ENCODE measurements at regions not wholly inside any gene's neighbourhood (a gene's known extent, or its start where the extent isn't known, plus 50 kb on each side); places are given as distances from the start of the nearest gene placed in this dataset.

DNA sequence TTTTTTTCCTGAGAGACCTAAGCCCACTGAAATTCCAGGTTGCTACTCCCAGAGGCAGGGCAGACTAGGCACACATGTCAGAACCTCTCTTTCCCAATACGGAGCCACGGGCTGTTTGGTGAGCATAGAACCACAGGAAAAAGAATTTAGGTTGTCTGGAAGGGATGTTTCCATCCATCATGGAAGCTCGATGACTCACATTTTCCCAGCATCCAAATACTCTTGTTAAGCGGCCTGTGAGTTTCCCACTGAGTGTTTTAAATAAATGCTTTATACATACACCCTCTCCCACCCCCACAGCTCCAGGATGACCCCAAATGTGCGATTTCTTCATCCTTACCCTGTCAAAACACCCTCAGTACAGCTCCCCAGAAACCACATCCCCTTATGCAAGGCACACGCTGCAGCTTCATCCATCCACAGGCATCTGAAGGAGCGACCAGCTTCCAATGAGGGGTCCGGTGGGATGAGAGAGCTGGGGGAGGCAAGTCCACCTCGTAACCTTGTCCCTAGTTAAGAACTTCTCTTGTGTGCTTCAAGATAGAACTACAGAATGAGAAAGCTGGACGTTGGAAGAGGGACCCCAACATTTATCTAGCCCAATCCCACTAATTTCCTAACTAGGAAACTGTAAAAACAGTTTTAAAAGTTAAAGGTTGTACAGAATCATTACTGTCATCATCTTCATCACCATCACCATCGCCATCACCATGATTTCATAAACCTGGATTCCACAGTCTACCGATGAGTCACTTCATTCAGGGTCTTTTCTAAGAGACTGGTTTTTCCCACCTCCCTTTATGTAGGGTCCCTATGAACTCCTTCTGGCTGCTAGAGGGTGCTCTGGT is 63.5 kb upstream of the FZD7 start:
- no peak for DNase-seq (ENCODE audit: low read depth)
- Histone ChIP-seq H3K4me3 (ENCODE audit: low read depth, low read length) (no peak overlapping the region), H3K36me3 (ENCODE audit: control insufficient read depth, insufficient read depth, low read length) (no peaks in the 10 kb centered on the region), H3K27me3 (ENCODE audit: control insufficient read depth, insufficient read depth, low read length) (no peaks in the 10 kb centered on the region)
- TF ChIP-seq, protein P1, sequence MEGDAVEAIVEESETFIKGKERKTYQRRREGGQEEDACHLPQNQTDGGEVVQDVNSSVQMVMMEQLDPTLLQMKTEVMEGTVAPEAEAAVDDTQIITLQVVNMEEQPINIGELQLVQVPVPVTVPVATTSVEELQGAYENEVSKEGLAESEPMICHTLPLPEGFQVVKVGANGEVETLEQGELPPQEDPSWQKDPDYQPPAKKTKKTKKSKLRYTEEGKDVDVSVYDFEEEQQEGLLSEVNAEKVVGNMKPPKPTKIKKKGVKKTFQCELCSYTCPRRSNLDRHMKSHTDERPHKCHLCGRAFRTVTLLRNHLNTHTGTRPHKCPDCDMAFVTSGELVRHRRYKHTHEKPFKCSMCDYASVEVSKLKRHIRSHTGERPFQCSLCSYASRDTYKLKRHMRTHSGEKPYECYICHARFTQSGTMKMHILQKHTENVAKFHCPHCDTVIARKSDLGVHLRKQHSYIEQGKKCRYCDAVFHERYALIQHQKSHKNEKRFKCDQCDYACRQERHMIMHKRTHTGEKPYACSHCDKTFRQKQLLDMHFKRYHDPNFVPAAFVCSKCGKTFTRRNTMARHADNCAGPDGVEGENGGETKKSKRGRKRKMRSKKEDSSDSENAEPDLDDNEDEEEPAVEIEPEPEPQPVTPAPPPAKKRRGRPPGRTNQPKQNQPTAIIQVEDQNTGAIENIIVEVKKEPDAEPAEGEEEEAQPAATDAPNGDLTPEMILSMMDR (IDR thresholded peaks at IDR 0.05; ENCODE audit: insufficient read depth, low read depth, low read length): no peak
- ChIA-PET CTCF (interaction anchor here (1.4 kb wide), 1 partner anchor 39 kb away, joined by 4 read pairs; no protein-coding TSS in a partner anchor), POLR2A (no interaction called here)

DNA sequence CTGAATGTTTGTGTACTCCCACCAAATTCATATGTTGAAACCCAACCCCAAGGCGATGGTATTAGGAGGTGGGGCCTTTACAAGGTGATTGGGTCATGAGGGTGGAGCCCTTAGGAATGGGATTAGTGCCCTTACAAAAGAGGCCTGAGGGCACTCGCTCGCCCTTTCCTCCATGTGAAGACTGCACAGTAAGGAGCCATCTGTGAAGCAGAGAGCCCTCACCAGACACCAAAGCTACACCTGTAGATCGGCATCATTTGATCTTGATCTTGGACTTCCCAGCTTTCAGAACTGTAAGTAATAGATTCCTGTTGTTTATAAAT is 62.9 kb upstream of the FZD7 start:
- ChIA-PET CTCF (interaction anchor here (1.4 to 1.7 kb wide), 2 partner anchors 11 to 40 kb away, joined by 4 to 5 read pairs; no protein-coding TSS in a partner anchor), POLR2A (no interaction called here)
- H3K36me3 ChIP-seq (ENCODE audit: control insufficient read depth, insufficient read depth, low read length): no peaks in the 10 kb centered on the region
- DNase-seq (ENCODE audit: low read depth): no peak
- TF ChIP-seq, protein P1 (IDR thresholded peaks at IDR 0.05; ENCODE audit: insufficient read depth, low read depth, low read length): no peak
- no peaks in the 10 kb centered on the region for H3K27me3 ChIP-seq (ENCODE audit: control insufficient read depth, insufficient read depth, low read length)
- no peak overlapping the region for H3K4me3 ChIP-seq (ENCODE audit: low read depth, low read length)

DNA sequence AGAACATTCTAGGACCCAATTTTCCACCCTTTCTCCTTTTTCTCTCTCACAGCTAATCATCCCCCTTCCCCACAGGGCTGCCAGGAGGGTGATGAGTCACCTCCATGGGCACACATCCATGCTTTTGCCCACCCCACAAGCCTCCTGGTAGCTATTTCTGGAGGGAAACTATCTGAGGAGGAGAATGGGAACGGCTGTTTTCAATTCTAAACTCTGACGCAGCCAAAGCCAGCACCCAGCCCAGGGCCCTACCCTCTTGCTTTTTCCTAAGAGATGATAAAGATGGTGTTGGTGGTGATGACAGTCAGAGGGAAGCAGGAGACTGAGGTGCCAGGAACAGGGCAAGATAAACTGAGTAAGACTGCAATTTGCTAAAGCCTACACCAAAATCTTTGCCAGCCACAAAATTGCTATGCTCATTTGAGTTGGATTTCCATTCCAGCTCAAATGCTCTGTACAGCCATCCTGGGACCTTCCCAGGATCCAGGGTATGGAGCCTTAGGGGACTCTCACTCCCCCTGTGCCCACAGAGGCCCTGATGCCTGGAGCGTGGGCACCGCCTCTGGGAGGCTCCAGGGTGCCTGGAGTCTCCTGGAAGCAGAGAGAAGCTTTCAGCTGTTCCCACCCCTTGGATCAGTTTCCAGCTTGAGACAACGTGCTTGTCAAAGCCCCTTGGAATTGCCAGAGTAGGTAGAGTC is 62.0 kb upstream of the FZD7 start:
- H3K36me3 ChIP-seq (ENCODE audit: control insufficient read depth, insufficient read depth, low read length): no peaks in the 10 kb centered on the region
- DNase-seq (ENCODE audit: low read depth): no peak
- H3K4me3 ChIP-seq (ENCODE audit: low read depth, low read length): no peak overlapping the region
- ChIA-PET POLR2A (interaction anchor here (0.6 kb wide), 1 partner anchor 181 kb away, joined by 4 read pairs; no protein-coding TSS in a partner anchor), CTCF (interaction anchor here (1.7 kb wide), 1 partner anchor 10 kb away, joined by 5 read pairs; no protein-coding TSS in a partner anchor)
- H3K27me3 ChIP-seq (ENCODE audit: control insufficient read depth, insufficient read depth, low read length): no peaks in the 10 kb centered on the region
- TF ChIP-seq, protein P1 (IDR thresholded peaks at IDR 0.05; ENCODE audit: insufficient read depth, low read depth, low read length): no peak

DNA sequence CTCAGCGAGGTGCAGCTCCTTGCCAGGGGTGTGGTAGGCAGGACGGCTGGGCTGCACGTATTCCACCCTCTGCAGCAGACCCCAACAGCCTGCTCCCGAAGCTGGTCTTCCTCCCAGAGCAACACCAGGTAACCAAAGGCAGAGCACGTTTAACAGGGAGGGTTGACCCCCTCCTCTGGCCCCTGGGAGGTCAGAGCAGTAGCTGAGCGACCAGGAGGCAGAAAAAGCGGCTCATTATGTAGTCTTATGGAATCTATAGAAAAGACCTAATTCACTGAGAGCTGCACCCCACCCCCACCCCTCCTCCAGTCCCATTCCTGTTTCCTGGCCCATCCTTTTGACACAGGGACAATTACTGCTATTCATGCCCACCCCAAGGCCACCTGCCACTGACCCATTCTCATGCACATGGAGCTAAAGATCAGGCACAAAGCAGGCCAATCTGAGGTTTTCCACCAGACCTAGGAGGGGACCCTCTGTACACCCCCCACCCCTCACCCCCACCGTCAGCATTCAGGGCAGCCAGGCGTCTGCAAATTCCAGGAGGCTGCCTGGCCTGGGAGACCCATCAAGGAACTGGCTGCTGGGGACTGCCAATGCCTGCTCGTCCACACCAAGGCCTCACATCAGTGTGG is 60.9 kb upstream of the FZD7 start:
- H3K4me3 ChIP-seq (ENCODE audit: low read depth, low read length): no peak overlapping the region
- no peaks in the 10 kb centered on the region for H3K27me3 ChIP-seq (ENCODE audit: control insufficient read depth, insufficient read depth, low read length)
- H3K36me3 ChIP-seq (ENCODE audit: control insufficient read depth, insufficient read depth, low read length): no peaks in the 10 kb centered on the region
- DNase-seq (ENCODE audit: low read depth): no peak
- ChIA-PET POLR2A (interaction anchor here (0.6 kb wide), 1 partner anchor 180 kb away, joined by 4 read pairs; no protein-coding TSS in a partner anchor), CTCF (interaction anchor here (1.7 kb wide), 1 partner anchor 9 kb away, joined by 5 read pairs; no protein-coding TSS in a partner anchor)
- TF ChIP-seq, protein P1 (IDR thresholded peaks at IDR 0.05; ENCODE audit: insufficient read depth, low read depth, low read length): no peak
